ENCODE measurements at regions not wholly inside any gene's neighbourhood (a gene's known extent, or its start where the extent isn't known, plus 50 kb on each side); places are given as distances from the start of the nearest gene placed in this dataset.
"Not testable (repeated sequence)": the region's sequence is repeated elsewhere in the genome, so short reads cannot be mapped to it uniquely, and the experiment has no call there.

DNA sequence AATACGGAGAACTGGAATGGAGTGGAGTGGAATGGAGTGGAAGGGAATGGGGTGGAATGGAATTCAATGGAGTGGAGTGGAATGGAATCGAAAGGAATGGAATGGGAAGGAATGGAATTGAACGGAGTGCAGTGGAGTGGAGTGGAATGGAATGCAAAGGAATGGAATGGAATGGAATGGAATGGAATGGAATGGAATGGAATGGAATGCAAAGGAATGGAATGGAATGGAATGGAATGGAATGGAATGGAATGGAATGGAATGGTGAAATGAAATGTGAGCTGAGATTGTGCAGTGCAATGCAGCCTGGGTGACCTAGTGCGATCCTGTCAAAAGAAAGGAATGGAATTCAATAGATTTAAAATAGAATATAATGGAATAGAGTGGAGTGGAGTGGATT, 357.3 kb upstream of the WSB1 start:
- not testable (repeated sequence) for H3K27ac Mint-ChIP-seq; H3K36me3 Mint-ChIP-seq (ENCODE audit: low read depth); H3K27me3 Mint-ChIP-seq; H3K4me1 Mint-ChIP-seq (ENCODE audit: low read depth); H3K4me3 Mint-ChIP-seq; H3K9me3 Mint-ChIP-seq; DNase-seq

DNA sequence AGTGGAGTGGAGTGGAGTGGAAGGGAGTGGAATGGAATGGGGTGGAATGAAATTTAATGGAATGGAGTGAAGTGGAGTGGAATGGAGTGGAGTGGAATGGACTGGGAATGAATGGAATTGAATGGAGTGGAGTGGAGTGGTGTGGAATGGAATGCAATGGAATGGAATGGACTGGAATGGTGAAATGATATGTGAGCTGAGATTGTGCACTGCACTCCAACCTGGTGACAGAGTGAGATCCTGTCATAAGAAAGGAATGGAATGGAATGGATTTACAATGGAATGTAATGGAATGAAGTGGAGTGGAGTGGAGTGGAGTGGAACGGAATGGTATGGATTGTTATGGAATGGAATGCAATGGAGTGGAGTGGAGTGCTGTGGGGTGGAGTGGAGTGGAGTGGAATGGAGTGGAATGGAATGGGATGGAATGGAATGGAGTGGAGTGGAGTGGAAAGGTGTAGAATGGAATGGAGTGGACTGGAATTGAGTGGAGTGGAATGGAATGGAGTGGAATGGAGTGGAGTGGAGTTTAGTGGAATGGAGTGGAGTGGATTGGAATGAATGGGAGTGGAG, 356.1 kb upstream of the WSB1 start:
- not testable (repeated sequence) for H3K36me3 Mint-ChIP-seq (ENCODE audit: low read depth); H3K27ac Mint-ChIP-seq; H3K4me3 Mint-ChIP-seq; H3K4me1 Mint-ChIP-seq (ENCODE audit: low read depth); H3K9me3 Mint-ChIP-seq; H3K27me3 Mint-ChIP-seq; DNase-seq

DNA sequence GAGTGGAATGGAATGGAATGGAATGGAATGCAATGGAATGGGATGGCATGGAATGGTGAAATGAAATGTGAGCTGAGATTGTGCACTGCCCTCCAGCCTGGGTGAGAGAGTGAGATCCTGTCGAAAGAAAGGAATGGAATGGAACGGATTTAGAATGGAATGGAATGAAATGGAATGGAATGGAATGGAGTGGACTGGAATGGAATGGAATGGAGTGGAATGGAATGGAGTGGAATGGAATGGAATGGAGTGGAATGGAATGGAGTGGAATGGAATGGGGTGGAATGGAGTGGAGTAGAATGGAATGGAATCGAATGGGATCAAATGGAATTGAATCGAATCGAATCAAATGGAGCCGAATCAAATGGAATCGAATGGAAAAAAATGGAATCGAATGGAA, 354.2 kb upstream of the WSB1 start:
- H3K4me3 Mint-ChIP-seq; H3K4me1 Mint-ChIP-seq (ENCODE audit: low read depth); H3K36me3 Mint-ChIP-seq (ENCODE audit: low read depth); H3K27me3 Mint-ChIP-seq; H3K9me3 Mint-ChIP-seq; H3K27ac Mint-ChIP-seq; DNase-seq: not testable (repeated sequence)

DNA sequence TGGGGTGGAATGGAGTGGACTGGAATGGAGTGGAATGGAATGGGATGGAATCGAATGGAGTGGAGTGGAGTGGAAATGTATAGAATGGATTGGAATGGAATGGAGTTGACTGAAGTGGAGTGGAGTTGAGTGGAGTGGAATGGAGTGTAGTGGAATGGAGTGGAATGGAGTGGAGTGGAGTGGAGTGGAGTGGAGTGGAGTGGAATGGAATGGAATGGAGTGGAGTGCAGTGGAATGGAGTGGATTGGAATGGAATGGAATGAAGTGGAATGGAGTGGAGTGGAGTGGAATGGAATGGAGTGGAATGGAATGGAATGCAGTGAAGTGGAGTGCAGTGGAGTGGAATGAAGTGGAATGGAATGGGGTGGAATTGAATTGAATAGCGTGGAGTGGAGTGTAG, 353.3 kb upstream of the WSB1 start:
- not testable (repeated sequence) for H3K27me3 Mint-ChIP-seq; H3K4me3 Mint-ChIP-seq; H3K9me3 Mint-ChIP-seq; H3K4me1 Mint-ChIP-seq (ENCODE audit: low read depth); DNase-seq; H3K36me3 Mint-ChIP-seq (ENCODE audit: low read depth); H3K27ac Mint-ChIP-seq

DNA sequence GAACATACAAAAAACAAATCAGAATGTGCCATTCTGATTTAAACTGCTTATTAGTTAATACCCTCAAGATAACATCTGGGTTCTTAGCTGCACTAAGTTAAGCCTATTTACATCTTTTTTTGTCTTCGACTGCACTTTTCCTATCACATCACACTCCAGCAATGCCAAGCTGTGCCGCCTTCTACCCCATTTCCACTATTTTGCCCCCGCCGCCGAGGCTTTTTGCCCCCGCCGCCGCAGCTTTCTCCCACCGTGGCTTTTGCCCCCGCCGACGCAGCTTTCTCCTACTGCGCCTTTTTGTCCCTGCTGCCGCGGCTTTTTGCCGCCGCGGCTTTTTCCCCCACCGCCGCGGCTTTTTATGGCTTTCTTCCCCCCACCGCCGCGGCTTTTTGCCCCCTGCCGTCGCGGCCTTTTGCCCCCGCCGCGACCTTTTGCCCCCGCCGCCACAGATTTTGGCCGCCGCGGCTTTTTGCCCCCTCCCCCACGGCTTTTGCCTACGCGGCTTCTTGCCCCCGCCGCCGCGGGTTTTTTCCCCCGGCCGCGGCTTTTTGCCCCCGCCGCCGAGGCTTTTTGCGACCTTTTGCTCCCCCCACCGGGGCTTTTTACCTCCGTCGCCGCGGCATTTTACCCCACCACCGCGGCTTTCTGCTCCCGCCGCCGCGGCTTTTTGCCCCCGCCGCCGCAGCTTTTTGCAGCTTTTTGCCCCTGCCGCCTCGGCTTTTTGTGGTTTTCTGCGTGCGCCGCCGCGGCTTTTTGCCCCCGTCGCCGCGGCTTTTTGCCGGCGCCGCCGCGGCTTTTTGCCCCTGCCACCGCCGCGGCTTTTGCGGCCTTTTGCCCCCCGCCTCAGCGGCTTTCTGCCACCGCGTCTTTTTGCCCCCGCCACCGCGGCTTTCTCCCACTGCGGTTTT, 331.4 kb upstream of the WSB1 start:
- H3K9me3 Mint-ChIP-seq: peaks cover 6% of the 10 kb centered on the region
- H3K27ac Mint-ChIP-seq: no peak overlapping the region
- no peaks in the 10 kb centered on the region for H3K4me1 Mint-ChIP-seq (ENCODE audit: low read depth)
- H3K27me3 Mint-ChIP-seq: peaks cover 29% of the 10 kb centered on the region
- peaks cover 2% of the 10 kb centered on the region for H3K36me3 Mint-ChIP-seq (ENCODE audit: low read depth)
- no peak overlapping the region for H3K4me3 Mint-ChIP-seq
- no peak for DNase-seq

DNA sequence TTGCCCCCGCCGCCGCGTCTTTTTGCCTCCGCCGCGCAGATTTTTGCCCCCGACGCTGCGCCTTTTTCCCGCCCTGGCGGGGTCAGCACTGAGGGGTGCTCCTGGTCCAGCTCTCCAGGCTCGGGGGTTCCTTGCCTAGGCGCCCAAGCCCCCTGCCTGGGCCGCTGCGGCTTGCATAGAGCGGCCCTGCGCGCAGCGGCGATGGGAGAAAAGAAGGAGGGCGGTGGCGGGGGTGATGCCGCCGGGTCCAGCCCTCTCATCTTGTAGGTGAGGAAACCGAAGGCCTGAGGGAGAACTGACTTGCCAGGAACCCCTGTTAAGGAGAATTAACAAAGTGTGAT, 330.8 kb upstream of the WSB1 start:
- peaks cover 6% of the 10 kb centered on the region for H3K9me3 Mint-ChIP-seq
- peaks cover 2% of the 10 kb centered on the region for H3K36me3 Mint-ChIP-seq (ENCODE audit: low read depth)
- no peak for DNase-seq
- no peak overlapping the region for H3K4me3 Mint-ChIP-seq
- H3K4me1 Mint-ChIP-seq (ENCODE audit: low read depth): no peaks in the 10 kb centered on the region
- peaks cover 25% of the 10 kb centered on the region for H3K27me3 Mint-ChIP-seq
- H3K27ac Mint-ChIP-seq: no peak overlapping the region

DNA sequence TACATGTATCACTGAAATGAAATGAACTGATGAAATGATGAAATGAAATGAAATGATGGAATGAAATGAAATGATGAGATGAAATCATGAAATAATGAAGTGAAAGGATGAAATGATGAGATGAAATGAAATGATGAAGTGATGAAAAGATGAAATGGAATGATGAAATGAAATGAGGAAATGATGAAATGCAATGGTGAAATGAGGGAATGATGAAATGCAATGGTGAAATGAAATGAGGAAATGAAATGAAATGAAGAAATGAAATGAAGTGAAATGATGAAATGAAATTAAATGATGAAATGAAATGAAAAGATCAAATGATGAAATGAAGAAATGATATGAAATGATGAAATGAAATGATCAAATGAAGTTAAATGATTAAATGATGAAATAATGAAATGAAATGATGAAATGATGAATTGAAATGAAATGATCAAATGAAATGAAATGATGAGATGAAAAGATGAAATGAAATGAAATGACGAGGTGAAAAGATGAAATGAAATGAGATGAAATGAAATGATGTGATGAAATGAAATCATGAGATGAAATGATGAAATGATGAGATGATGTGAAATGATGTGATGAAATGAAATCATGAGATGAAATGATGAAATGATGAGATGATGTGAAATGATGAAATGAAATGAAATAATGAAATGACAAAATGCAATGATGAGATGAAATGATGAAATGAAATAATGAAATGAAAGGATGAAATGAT, 327.9 kb upstream of the WSB1 start:
- peaks cover 25% of the 10 kb centered on the region for H3K27me3 Mint-ChIP-seq
- H3K9me3 Mint-ChIP-seq; H3K36me3 Mint-ChIP-seq (ENCODE audit: low read depth); H3K4me3 Mint-ChIP-seq; DNase-seq; H3K4me1 Mint-ChIP-seq (ENCODE audit: low read depth); H3K27ac Mint-ChIP-seq: not testable (repeated sequence)

DNA sequence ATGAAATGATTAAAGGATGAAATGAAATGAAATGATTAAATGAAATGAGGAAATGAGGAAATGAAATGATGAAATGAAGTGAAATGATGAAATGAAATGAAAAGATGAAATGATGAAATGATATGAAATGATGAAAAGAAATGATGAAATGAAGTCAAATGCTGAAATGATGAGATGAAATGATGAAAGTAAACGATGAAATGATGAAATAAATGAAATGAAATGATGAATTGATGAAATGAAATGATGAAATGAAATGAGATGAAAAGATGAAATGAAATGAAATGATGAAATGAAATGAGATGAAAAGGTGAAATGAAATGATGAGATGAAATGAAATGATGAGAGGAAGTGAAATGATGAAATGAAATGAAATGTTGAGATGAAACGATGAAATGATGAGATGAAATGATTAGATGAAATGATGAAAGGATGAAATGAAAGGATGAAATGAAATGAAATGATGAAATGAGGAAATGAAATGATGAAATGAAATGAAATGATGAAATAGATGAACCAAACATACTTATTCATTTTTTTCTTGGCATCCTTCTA, 327.2 kb upstream of the WSB1 start:
- not testable (repeated sequence) for H3K27ac Mint-ChIP-seq; H3K4me3 Mint-ChIP-seq; H3K36me3 Mint-ChIP-seq (ENCODE audit: low read depth); H3K9me3 Mint-ChIP-seq; H3K4me1 Mint-ChIP-seq (ENCODE audit: low read depth); DNase-seq
- H3K27me3 Mint-ChIP-seq: peaks cover 24% of the 10 kb centered on the region

DNA sequence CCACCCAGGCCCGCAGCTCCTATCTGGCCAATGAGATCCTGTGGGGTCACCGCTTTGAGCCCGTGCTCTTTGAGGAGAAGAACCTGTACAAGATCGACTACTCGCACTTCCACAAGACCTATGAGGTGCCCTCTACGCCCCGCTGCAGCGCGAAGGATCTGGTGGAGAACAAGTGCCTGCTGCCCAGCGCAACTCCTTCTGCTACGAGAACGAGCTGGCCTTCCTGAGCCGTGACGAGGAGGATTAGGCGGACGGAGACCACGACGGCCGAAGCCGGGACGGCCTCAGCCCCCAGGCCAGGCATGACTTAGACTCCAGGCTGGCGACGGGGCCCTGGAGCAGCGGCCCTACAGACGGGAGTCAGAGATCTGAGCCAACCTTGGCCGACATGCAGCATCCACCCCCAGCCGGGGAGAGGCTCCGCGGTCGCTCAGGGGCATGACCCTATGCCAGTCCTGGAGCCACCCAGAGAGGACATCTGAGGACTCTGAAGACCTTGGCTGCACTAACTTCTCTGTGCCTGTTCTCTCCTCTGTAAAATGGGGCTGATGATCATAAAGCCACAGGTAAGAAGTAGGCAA, 312.0 kb upstream of the WSB1 start:
- H3K27me3 Mint-ChIP-seq; DNase-seq; H3K4me3 Mint-ChIP-seq; H3K27ac Mint-ChIP-seq; H3K9me3 Mint-ChIP-seq; H3K4me1 Mint-ChIP-seq (ENCODE audit: low read depth); H3K36me3 Mint-ChIP-seq (ENCODE audit: low read depth): not testable (repeated sequence)

DNA sequence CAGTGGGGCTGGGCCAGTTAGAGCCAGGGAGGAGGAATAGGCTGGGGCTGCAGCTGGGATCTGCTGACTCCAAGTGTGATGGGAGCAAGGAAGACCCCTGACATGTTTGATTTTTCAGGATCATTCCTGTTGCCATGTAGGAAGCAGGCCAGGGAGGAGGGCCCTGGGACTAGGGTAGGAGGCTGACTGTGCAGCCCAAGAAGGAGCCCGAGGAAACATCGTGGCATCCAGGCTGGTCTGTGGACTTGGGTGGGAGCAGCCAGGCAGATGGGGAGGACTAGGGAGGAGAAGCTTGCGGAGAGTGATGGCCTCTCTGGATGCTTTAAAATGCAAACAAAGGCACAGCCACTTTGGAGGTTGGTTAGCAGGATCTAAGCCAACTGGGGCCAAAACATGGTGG, 311.4 kb upstream of the WSB1 start:
- H3K27ac Mint-ChIP-seq: not testable (repeated sequence)

DNA sequence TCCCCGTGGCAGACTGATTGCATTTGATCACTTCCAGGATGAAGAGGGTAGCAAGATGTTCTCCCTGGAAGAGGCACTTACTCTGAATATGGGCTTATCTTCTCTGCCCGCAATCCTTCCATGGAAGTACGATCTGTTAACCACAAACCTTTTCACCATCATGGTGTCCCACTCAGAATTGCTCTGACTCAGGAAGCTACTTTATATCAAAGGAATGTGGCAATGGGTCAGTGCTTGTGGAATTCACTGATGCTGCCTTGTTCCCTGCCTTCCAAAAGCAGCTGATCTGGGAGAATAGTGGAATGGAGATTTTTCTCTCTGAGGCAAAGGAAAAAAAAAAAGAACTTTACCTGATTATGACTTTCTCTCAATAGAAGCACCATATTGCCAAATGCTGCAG, 306.1 kb upstream of the WSB1 start:
- not testable (repeated sequence) for H3K27ac Mint-ChIP-seq

More for the DNA sequence above, 311.4 kb upstream of the WSB1 start:
- H3K36me3 Mint-ChIP-seq (ENCODE audit: low read depth); H3K4me1 Mint-ChIP-seq (ENCODE audit: low read depth); H3K9me3 Mint-ChIP-seq; H3K27me3 Mint-ChIP-seq; DNase-seq; H3K4me3 Mint-ChIP-seq: not testable (repeated sequence)

DNA sequence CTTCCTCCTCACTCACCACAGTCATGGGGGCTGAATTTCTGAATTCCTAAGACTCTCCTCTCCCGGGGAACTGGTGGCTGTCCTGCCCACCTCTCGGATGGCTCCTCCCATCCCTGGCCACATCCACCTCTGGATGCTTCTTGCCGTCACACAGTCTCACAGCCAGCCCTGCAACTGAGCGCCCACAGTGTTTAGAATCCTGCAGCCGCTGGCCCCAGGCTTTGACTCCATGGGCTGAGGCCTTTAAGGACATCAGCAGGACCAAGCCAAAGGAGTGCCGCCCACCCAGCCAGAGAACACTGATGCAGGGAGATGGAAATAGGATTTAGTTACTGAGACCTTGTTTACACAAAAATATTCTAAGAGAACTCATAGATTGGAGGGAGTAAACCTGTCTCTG, 299.3 kb upstream of the WSB1 start:
- not testable (repeated sequence) for H3K4me3 Mint-ChIP-seq; H3K36me3 Mint-ChIP-seq (ENCODE audit: low read depth); H3K4me1 Mint-ChIP-seq (ENCODE audit: low read depth); H3K27ac Mint-ChIP-seq; H3K27me3 Mint-ChIP-seq; DNase-seq; H3K9me3 Mint-ChIP-seq

More for the DNA sequence above, 306.1 kb upstream of the WSB1 start:
- H3K4me1 Mint-ChIP-seq (ENCODE audit: low read depth); H3K36me3 Mint-ChIP-seq (ENCODE audit: low read depth); H3K4me3 Mint-ChIP-seq; DNase-seq; H3K27me3 Mint-ChIP-seq; H3K9me3 Mint-ChIP-seq: not testable (repeated sequence)

DNA sequence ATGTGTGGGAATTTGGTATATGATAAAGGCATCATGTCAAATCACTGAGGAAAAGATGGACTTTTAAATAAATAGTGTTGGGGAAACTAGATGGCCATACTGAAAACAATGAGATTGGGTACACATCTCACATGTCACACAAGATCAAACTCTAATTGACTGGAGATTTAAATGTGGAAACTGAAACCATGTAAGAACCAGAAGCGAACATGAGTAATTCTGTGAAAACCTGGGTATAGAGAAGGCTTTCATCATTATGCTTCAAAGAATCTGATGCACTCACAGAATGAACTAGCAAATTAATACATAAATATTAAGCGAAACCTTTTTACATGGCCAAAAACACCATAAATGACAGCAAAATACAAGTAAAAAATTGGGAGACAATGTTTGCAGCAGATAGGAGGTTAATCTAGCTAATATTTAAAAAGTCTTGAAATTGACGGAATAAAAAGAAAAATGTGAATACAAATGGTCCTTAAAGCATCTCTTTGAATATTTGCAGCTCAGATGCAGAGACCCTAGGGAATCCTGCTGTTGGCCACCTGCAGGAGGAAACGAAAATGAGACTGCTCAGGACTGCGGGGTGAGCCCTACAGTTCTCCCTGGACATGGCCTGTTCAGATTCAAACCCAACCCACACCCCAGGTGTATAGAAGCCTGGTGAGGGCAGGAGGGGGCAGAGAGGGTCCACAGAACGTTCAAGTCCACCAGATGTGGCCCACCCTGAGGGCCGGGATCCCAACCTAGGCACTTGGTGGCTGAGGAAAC, 297.6 kb upstream of the WSB1 start:
- H3K27ac Mint-ChIP-seq; H3K36me3 Mint-ChIP-seq (ENCODE audit: low read depth); H3K4me1 Mint-ChIP-seq (ENCODE audit: low read depth); H3K9me3 Mint-ChIP-seq; H3K4me3 Mint-ChIP-seq; H3K27me3 Mint-ChIP-seq; DNase-seq: not testable (repeated sequence)

Data from activated T-cell treated with anti-CD3 and anti-CD28 coated beads, Interleukin-2, amount 50 U/mL, for 24 hours (primary cell).